IMR-90 (cell line): ENCODE measurements at regions not wholly inside any gene's neighbourhood (a gene's known extent, or its start where the extent isn't known, plus 50 kb on each side); places are given as distances from the start of the nearest gene placed in this dataset.
A peak's percentile ranks its signal among the peaks of the same experiment; 100 is the strongest.

ENCODE experiments used
- ATAC-seq: fragments of 200-7000 bp; cut with Tn5 transposase; 2 replicates; pipeline ENCODE4 v1.9.1; 2020; ENCODE audit warnings: low read depth, mild to moderate bottlenecking, moderate library complexity
- BruUV-seq: library from RNA; stranded (reverse); fragments of 400-500 nt; replicated peaks from 2 replicates; lab custom pipeline; 2021; lab: Mats Ljungman, UMichigan
- CTCF ChIA-PET: fragments of 300-600 bp; formaldehyde crosslinking; extraction: SDS; loops from one replicate; lab custom pipeline; 2021; ENCODE audit warnings: antibody characterized with exemption; lab: Yijun Ruan, JAX
- POLR2A ChIA-PET: fragments of 300-600 bp; sonication (Branson Sonifier 250); formaldehyde crosslinking; loops from one replicate; lab custom pipeline; 2022; ENCODE audit warnings: antibody characterized with exemption; ENCODE audit not compliant: unreplicated experiment; lab: Charles Lee
- DNase-seq: peaks from one replicate; pipeline ENCODE4 v3.0.0; 2013
- H2AFZ ChIP-seq: replicated peaks from 2 replicates; pipeline ENCODE3; 2013; ENCODE audit warnings: low read length, mild to moderate bottlenecking; ENCODE audit not compliant: poor library complexity
- H2AK5ac ChIP-seq: 2 replicates; pipeline ENCODE4 v1.6.1; 2013; ENCODE audit warnings: low read depth, low read length, inconsistent platforms
- H2AK9ac ChIP-seq: replicated peaks from 2 replicates; pipeline ENCODE3; 2013; ENCODE audit warnings: mild to moderate bottlenecking, low read depth, low read length, moderate library complexity; ENCODE audit not compliant: poor library complexity
- H2BK120ac ChIP-seq: 2 replicates; pipeline ENCODE4 v1.6.1; 2013; ENCODE audit warnings: low read depth, low read length, inconsistent platforms
- H2BK15ac ChIP-seq: 3 replicates; pipeline ENCODE4 v1.6.1; 2013; ENCODE audit warnings: low read depth, low read length, inconsistent platforms
- H2BK20ac ChIP-seq: 2 replicates; pipeline ENCODE4 v1.6.1; 2013; ENCODE audit warnings: low read depth, mild to moderate bottlenecking, inconsistent platforms, low read length, moderate library complexity
- H2BK5ac ChIP-seq: 2 replicates; pipeline ENCODE4 v1.6.1; 2013; ENCODE audit warnings: mild to moderate bottlenecking, low read depth, low read length, inconsistent platforms; ENCODE audit not compliant: poor library complexity, severe bottlenecking
- H3K14ac ChIP-seq: replicated peaks from 2 replicates; pipeline ENCODE4 v1.6.1; 2013; ENCODE audit warnings: low read depth, low read length, inconsistent platforms
- H3K18ac ChIP-seq: 2 replicates; pipeline ENCODE4 v1.6.1; 2013; ENCODE audit warnings: low read depth, low read length, control low read depth
- H3K23ac ChIP-seq: 2 replicates; pipeline ENCODE4 v1.6.1; 2013; ENCODE audit warnings: low read depth, low read length, inconsistent platforms
- H3K27ac ChIP-seq: 2 replicates; pipeline ENCODE4 v1.5.1; 2013; ENCODE audit warnings: mild to moderate bottlenecking, control low read depth, low read length; ENCODE audit not compliant: insufficient read depth
- H3K27me3 ChIP-seq: 2 replicates; pipeline ENCODE4 v1.6.1; 2013; ENCODE audit warnings: low read length; ENCODE audit not compliant: control insufficient read depth, insufficient read depth
- H3K36me3 ChIP-seq: 2 replicates; pipeline ENCODE4 v1.6.1; 2013; ENCODE audit warnings: low read length, mixed read lengths; ENCODE audit not compliant: control insufficient read depth, insufficient read depth
- H3K4ac ChIP-seq: 2 replicates; pipeline ENCODE4 v1.6.1; 2013; ENCODE audit warnings: low read depth, low read length, inconsistent platforms
- H3K4me1 ChIP-seq: 2 replicates; pipeline ENCODE4 v1.6.1; 2013; ENCODE audit warnings: low read length, mixed read lengths; ENCODE audit not compliant: control insufficient read depth, insufficient read depth
- H3K4me2 ChIP-seq: 2 replicates; pipeline ENCODE4 v1.6.1; 2013; ENCODE audit warnings: low read depth, mild to moderate bottlenecking, control low read depth, low read length, moderate library complexity
- H3K4me3 ChIP-seq: 2 replicates; pipeline ENCODE4 v1.5.1; 2013; ENCODE audit warnings: low read depth, mild to moderate bottlenecking, control low read depth, low read length, moderate library complexity; ENCODE audit not compliant: insufficient read depth
- H3K56ac ChIP-seq: 2 replicates; pipeline ENCODE4 v1.6.1; 2013; ENCODE audit warnings: low read length, inconsistent platforms; ENCODE audit not compliant: insufficient read depth; ENCODE audit errors: extremely low read depth
- H3K79me1 ChIP-seq, 2 experiments: 2 replicates each; pipeline ENCODE4 v1.6.1; 2013; ENCODE audit warnings: low read length in 2 of 2, inconsistent platforms in 1 of 2, low read depth in 1 of 2
- H3K9ac ChIP-seq: 2 replicates; pipeline ENCODE4 v1.6.1; 2013; ENCODE audit warnings: low read depth, low read length, control low read depth
- H3K9me1 ChIP-seq: 2 replicates; pipeline ENCODE4 v1.6.1; 2013; ENCODE audit warnings: low read length, inconsistent platforms; ENCODE audit not compliant: insufficient read depth
- H3K9me3 ChIP-seq: 2 replicates; pipeline ENCODE4 v1.6.1; 2013; ENCODE audit warnings: low read length; ENCODE audit not compliant: control insufficient read depth, insufficient read depth
- H4K20me1 ChIP-seq: 2 replicates; pipeline ENCODE4 v1.6.1; 2013; ENCODE audit warnings: low read length, inconsistent platforms; ENCODE audit not compliant: insufficient read depth
- H4K5ac ChIP-seq: 2 replicates; pipeline ENCODE4 v1.6.1; 2013; ENCODE audit warnings: mild to moderate bottlenecking, low read depth, low read length, control low read depth
- H4K8ac ChIP-seq, 2 experiments: 2 replicates each; pipeline ENCODE4 v1.6.1; 2013; ENCODE audit warnings: low read depth in 2 of 2, low read length in 2 of 2, control low read depth in 1 of 2, inconsistent platforms in 1 of 2
- H4K91ac ChIP-seq: 2 replicates; pipeline ENCODE4 v1.6.1; 2013; ENCODE audit warnings: low read depth, low read length, inconsistent platforms; ENCODE audit not compliant: insufficient read depth
- WGBS, 2 experiments: methylation state at CpG; one replicate each; pipeline versions ENCODE4 v1.1.5 to v1.1.7; 2013; ENCODE audit warnings: missing lambda C conversion rate in 2 of 2; ENCODE audit not compliant: insufficient read length in 1 of 2; ENCODE audit errors: extremely low coverage in 2 of 2; 5-methylcytosine and 5-hydroxymethylcytosine counted together
- dilution Hi-C: fragments of 300-500 bp; cut with HindIII; formaldehyde crosslinking; loops from one replicate; pipeline ENCODE4 v1.14.3; 2018; ENCODE audit warnings: low sequenced_read_pairs; ENCODE audit not compliant: unreplicated experiment
- in situ Hi-C: fragments of 300-500 bp; cut with MboI; formaldehyde crosslinking; loops from 3 replicates; pipeline ENCODE4 v1.14.3; 2019; ENCODE audit warnings: low sequenced_read_pairs, inconsistent platforms, mixed read lengths
- intact Hi-C: fragments of 100-400 bp; cut with micrococcal nuclease; formaldehyde crosslinking; loops from 2 replicates; pipeline ENCODE4 v1.10.0; 2022
- TF ChIP-seq, protein P1 (sequence below): fragments of 150-350 bp; IDR thresholded peaks from 2 replicates; pipeline ENCODE4 v1.6.1; 2016; ENCODE audit warnings: low read depth, mild to moderate bottlenecking, low read length, moderate library complexity, borderline replicate concordance

GRCh38 chr4:4693755-4694295 is 152.0 kb upstream of the STX18 start:
- DNase-seq: no peak
- intact Hi-C loops: no loop called here
- H2BK5ac ChIP-seq: no peak overlapping the region
- H2AK5ac ChIP-seq: no peak overlapping the region
- no peaks in the 10 kb centered on the region for H3K36me3 ChIP-seq
- no CpG with 5 or more reads among the region's 8 CpGs for WGBS, 2 experiments
- no peak overlapping the region for H2BK120ac ChIP-seq
- peaks cover 10% of the 10 kb centered on the region for H3K27me3 ChIP-seq
- H2BK20ac ChIP-seq: no peak overlapping the region
- no peaks in the 10 kb centered on the region for H3K79me1 ChIP-seq
- no peak for ATAC-seq
- no peak overlapping the region for H3K4ac ChIP-seq
- H3K9me1 ChIP-seq: no peaks in the 10 kb centered on the region; the same call in 1 of the 2 replicates
- no peak overlapping the region for H3K4me3 ChIP-seq
- H2BK15ac ChIP-seq: no peak overlapping the region
- dilution Hi-C loops: no loop called here
- H3K27ac ChIP-seq: no peak overlapping the region
- H2AFZ ChIP-seq: peak overlapping the region; percentile 60
- TF ChIP-seq, protein P1, sequence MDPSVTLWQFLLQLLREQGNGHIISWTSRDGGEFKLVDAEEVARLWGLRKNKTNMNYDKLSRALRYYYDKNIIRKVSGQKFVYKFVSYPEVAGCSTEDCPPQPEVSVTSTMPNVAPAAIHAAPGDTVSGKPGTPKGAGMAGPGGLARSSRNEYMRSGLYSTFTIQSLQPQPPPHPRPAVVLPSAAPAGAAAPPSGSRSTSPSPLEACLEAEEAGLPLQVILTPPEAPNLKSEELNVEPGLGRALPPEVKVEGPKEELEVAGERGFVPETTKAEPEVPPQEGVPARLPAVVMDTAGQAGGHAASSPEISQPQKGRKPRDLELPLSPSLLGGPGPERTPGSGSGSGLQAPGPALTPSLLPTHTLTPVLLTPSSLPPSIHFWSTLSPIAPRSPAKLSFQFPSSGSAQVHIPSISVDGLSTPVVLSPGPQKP: no peak
- H3K4me1 ChIP-seq: no peaks in the 10 kb centered on the region
- H3K56ac ChIP-seq: no peak overlapping the region
- in situ Hi-C loops: no loop called here
- no peak overlapping the region for H4K5ac ChIP-seq
- H3K4me2 ChIP-seq: no peak overlapping the region
- POLR2A ChIA-PET: interaction anchor here (0.6 kb wide), 1 partner anchor 620 kb away, joined by 3 read pairs; no protein-coding TSS in a partner anchor
- CTCF ChIA-PET: interaction anchor here (1.3 kb wide), 1 partner anchor 10 kb away, joined by 3 read pairs; no protein-coding TSS in a partner anchor
- no peak overlapping the region for H2AK9ac ChIP-seq
- no peak overlapping the region for H4K8ac ChIP-seq
- H3K14ac ChIP-seq: no peak overlapping the region
- H3K23ac ChIP-seq: no peak overlapping the region
- no peak overlapping the region for H3K9ac ChIP-seq
- no peaks in the 10 kb centered on the region for H4K20me1 ChIP-seq
- no peak overlapping the region for H3K18ac ChIP-seq
- BruUV-seq: no TSS peak
- no peak overlapping the region for H4K91ac ChIP-seq
- no peaks in the 10 kb centered on the region for H3K9me3 ChIP-seq
